Mesendoderm (in vitro differentiated cells): ENCODE measurements at regions not wholly inside any gene's neighbourhood (a gene's known extent, or its start where the extent isn't known, plus 50 kb on each side); places are given as distances from the start of the nearest gene placed in this dataset.

Source experiments
- DNase-seq: peaks from one replicate; pipeline ENCODE4 v3.0.0; 2013
- H2AK5ac ChIP-seq: 2 replicates; pipeline ENCODE4 v1.6.1; 2013; ENCODE audit warnings: low read length, inconsistent platforms
- H2BK120ac ChIP-seq: 2 replicates; pipeline ENCODE4 v1.6.1; 2013; ENCODE audit warnings: low read depth, mild to moderate bottlenecking, low read length, moderate library complexity, mixed read lengths
- H2BK15ac ChIP-seq: replicated peaks from 2 replicates; pipeline ENCODE4 v1.6.1; 2013; ENCODE audit warnings: low read depth, mild to moderate bottlenecking, moderate library complexity
- H2BK5ac ChIP-seq: 2 replicates; pipeline ENCODE4 v1.6.1; 2013; ENCODE audit warnings: low read length, inconsistent platforms
- H3K18ac ChIP-seq: 2 replicates; pipeline ENCODE4 v1.6.1; 2013; ENCODE audit warnings: mild to moderate bottlenecking, low read length, mixed read lengths
- H3K23ac ChIP-seq: one replicate; pipeline ENCODE4 v1.6.1; 2013; ENCODE audit warnings: low read length
- H3K27ac ChIP-seq: 2 replicates; pipeline ENCODE4 v1.5.1; 2013; ENCODE audit warnings: low read depth, mild to moderate bottlenecking, inconsistent platforms, low read length, moderate library complexity
- H3K27me3 ChIP-seq: 2 replicates; pipeline ENCODE4 v1.6.1; 2013; ENCODE audit warnings: low read length, control low read depth, mild to moderate bottlenecking, inconsistent platforms; ENCODE audit not compliant: insufficient read depth, poor library complexity
- H3K36me3 ChIP-seq: 2 replicates; pipeline ENCODE4 v1.6.1; 2013; ENCODE audit warnings: low read length, inconsistent platforms; ENCODE audit not compliant: control insufficient read depth, insufficient read depth
- H3K4ac ChIP-seq: one replicate; pipeline ENCODE4 v1.6.1; 2013; ENCODE audit warnings: low read depth, mild to moderate bottlenecking, low read length, moderate library complexity
- H3K4me1 ChIP-seq: 2 replicates; pipeline ENCODE4 v1.6.1; 2013; ENCODE audit warnings: low read depth, low read length, inconsistent platforms; ENCODE audit not compliant: control insufficient read depth
- H3K4me2 ChIP-seq: 2 replicates; pipeline ENCODE4 v1.6.1; 2013; ENCODE audit warnings: low read length
- H3K4me3 ChIP-seq: 2 replicates; pipeline ENCODE4 v1.5.1; 2013; ENCODE audit warnings: mild to moderate bottlenecking, low read length
- H3K56ac ChIP-seq: one replicate; pipeline ENCODE4 v1.6.1; 2013; ENCODE audit warnings: low read length
- H3K79me1 ChIP-seq: 2 replicates; pipeline ENCODE4 v1.6.1; 2013; ENCODE audit warnings: low read length, inconsistent platforms
- H3K79me2 ChIP-seq: 2 replicates; pipeline ENCODE4 v1.6.1; 2013; ENCODE audit warnings: mild to moderate bottlenecking, low read length; ENCODE audit not compliant: control insufficient read depth, insufficient read depth
- H3K9ac ChIP-seq: 2 replicates; pipeline ENCODE4 v1.6.1; 2013; ENCODE audit warnings: low read length, inconsistent platforms
- H4K5ac ChIP-seq: one replicate; pipeline ENCODE4 v1.6.1; 2013; ENCODE audit warnings: low read length
- H4K8ac ChIP-seq: one replicate; pipeline ENCODE4 v1.6.1; 2013; ENCODE audit warnings: low read depth, mild to moderate bottlenecking, control low read depth, low read length, moderate library complexity
- WGBS: extraction: QIAGEN DNeasy Blood & Tissue Kit; methylation state at CpG from one replicate; pipeline ENCODE4 v1.1.7; 2013; ENCODE audit warnings: low lambda C conversion rate, missing lambda C conversion rate; ENCODE audit not compliant: insufficient coverage; ENCODE audit errors: extremely low coverage; 5-methylcytosine and 5-hydroxymethylcytosine counted together

DNA sequence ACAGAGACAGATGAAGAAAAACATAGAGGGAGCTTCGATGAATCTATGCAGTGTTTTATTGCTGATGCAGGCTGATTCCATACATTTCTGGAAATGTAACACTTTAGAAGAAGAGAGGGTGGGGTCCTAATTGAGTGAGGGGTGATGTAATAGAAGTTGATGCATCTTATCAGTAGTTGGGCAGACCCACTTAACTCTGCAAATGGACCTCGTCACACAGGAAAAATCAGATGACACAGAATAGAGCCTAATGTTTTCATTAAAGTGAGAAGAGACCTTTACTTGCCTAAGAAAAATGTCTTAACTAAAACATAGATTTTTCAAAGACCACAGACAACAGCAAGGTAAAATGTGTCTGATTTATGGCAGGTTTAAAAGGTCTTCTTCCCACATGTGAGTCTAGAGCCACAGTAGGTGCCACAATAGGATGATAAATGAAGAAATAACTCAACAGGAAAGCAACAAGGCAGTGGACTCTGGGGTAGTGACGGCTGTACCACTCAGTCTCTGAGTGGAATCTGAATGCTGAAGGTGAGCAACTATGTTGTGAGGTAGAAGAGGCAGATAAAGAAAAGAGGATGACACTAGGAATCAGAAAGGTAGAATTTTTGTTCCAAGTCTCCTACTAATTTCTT is 414.7 kb upstream of the PIK3C3 start:
- Histone ChIP-seq H3K79me2 (no peaks in the 10 kb centered on the region), H2BK15ac (no peak overlapping the region), H3K36me3 (no peaks in the 10 kb centered on the region), H3K23ac (no peak overlapping the region), H3K4me2 (no peak overlapping the region), H2BK5ac (no peak overlapping the region), H3K4ac (no peak overlapping the region), H4K5ac (no peak overlapping the region), H2AK5ac (no peak overlapping the region), H3K9ac (no peak overlapping the region), H3K4me3 (no peak overlapping the region), H3K79me1 (no peaks in the 10 kb centered on the region), H3K56ac (no peak overlapping the region), H4K8ac (no peak overlapping the region), H2BK120ac (no peak overlapping the region), H3K18ac (no peak overlapping the region), H3K27me3 (no peaks in the 10 kb centered on the region), H3K4me1 (no peaks in the 10 kb centered on the region), H3K27ac (no peak overlapping the region)
- WGBS, result no CpG with 5 or more reads among the region's 3 CpGs
- no peak for DNase-seq

DNA sequence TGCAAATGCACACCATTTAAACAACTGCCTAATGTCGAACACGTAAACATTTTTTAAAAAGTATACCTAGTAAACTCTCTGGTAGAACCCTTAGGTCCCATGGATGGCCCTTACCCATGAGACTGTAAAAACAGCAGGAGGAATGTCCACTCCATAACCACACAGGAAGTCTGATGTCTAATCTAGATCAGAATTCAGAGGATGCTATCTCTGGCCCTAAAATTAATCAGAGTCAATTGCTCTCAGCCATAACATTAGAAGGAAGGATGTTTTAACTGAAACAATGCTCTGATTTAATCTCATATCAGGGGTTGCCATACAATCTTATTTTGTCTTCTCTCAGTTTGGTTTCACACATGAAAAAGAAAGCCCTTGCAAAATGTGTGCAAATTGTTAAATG is 416.3 kb upstream of the PIK3C3 start:
- no peak overlapping the region for H2BK120ac ChIP-seq
- H3K9ac ChIP-seq, result no peak overlapping the region
- H2BK5ac ChIP-seq, result no peak overlapping the region
- no peak overlapping the region for H2AK5ac ChIP-seq
- H2BK15ac ChIP-seq, result no peak overlapping the region
- H3K79me1 ChIP-seq, result no peaks in the 10 kb centered on the region
- H4K8ac ChIP-seq, result no peak overlapping the region
- H3K56ac ChIP-seq, result no peak overlapping the region
- no peak overlapping the region for H3K4me2 ChIP-seq
- DNase-seq, result no peak
- H3K4me3 ChIP-seq, result no peak overlapping the region
- H3K27ac ChIP-seq, result no peak overlapping the region
- H3K36me3 ChIP-seq, result no peaks in the 10 kb centered on the region
- H3K4me1 ChIP-seq, result no peaks in the 10 kb centered on the region
- H3K27me3 ChIP-seq, result no peaks in the 10 kb centered on the region
- no CpG with 5 or more reads among the region's 2 CpGs for WGBS
- no peak overlapping the region for H3K23ac ChIP-seq
- no peak overlapping the region for H3K18ac ChIP-seq
- H4K5ac ChIP-seq, result no peak overlapping the region
- no peak overlapping the region for H3K4ac ChIP-seq
- H3K79me2 ChIP-seq, result no peaks in the 10 kb centered on the region

DNA sequence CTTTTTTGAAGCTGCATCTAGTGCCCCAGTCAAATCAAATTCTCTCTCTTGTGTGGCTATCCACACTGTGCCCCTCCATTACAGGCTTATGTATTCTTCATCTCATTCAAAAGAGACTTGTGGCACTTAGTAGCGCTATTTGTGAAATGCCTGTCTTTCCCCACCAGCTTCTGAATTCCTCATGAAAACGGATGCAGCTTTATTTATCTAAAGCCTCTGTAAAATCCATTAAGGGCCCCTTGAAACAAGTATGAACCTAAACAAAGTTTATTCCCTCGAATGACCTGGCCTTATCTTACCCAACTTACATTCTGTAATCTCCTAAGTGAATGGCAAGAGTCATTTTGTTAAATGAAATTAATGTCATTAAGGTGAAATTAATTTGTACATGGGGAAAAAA is 417.4 kb upstream of the PIK3C3 start:
- no peak overlapping the region for H2BK5ac ChIP-seq
- no peak overlapping the region for H3K9ac ChIP-seq
- H3K27ac ChIP-seq, result no peak overlapping the region
- no peak overlapping the region for H2AK5ac ChIP-seq
- no peak overlapping the region for H2BK15ac ChIP-seq
- no peak overlapping the region for H3K23ac ChIP-seq
- H3K27me3 ChIP-seq, result no peaks in the 10 kb centered on the region
- WGBS, result no CpG with 5 or more reads among the region's 3 CpGs
- H3K4me1 ChIP-seq, result no peaks in the 10 kb centered on the region
- no peaks in the 10 kb centered on the region for H3K79me1 ChIP-seq
- H3K36me3 ChIP-seq, result no peaks in the 10 kb centered on the region
- H3K56ac ChIP-seq, result no peak overlapping the region
- H4K5ac ChIP-seq, result no peak overlapping the region
- DNase-seq, result no peak
- no peak overlapping the region for H3K18ac ChIP-seq
- H3K4me2 ChIP-seq, result no peak overlapping the region
- no peak overlapping the region for H4K8ac ChIP-seq
- H3K4me3 ChIP-seq, result no peak overlapping the region
- no peak overlapping the region for H2BK120ac ChIP-seq
- H3K4ac ChIP-seq, result no peak overlapping the region
- H3K79me2 ChIP-seq, result no peaks in the 10 kb centered on the region

DNA sequence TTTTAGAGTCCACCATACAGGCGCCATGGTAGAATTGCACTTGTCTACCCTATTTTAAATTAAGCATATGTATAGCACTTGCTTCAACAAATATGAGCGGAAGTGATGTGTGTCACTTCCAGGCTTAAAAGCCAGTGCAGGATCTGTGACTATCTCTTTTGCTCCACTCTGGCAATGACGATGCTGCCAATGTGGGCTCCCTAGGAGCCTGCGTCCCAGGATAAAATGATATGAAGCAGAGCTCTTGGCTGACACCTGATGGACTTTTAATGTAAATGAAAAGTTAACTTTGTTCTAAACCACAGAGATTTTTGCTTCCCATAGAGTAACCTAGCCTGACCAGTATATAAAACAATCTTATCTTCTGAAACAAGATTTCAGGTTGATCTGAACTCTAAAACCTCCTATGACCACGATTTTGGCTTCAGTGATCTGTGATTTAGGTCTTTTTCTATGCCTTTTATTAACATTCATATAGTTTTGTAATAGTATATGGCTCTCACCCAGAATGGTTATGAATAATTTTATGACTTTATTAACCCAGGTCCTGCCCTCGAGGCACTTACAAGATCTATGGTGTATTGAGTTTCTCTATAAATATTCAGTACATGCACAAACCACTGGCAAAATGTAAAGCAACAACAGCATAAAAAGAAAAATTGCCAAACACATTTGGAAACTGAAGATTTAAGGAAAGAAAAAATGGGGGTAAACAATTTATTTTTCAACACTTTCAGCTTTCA is 422.5 kb upstream of the PIK3C3 start:
- no peak overlapping the region for H3K4me2 ChIP-seq
- no CpG with 5 or more reads among the region's 6 CpGs for WGBS

DNA sequence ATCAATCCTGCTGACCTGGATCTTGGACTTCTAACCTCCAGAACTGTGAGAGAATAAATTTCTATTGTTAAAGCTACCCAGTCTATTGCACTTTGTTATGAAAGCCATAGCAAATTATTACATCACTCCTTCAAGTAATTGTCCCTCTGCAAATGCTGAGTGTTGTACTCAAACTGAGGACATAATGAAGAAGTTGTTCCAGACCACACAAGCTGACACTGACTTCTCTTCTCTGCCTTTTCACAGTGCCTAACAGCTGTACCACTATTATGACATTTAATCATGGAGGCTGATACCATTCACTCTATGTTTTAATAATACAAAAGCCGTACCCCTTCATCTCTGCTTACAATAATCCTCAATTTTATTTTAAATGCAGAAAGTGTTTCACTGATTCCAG is 424.1 kb upstream of the PIK3C3 start:
- no peak overlapping the region for H3K9ac ChIP-seq
- H2BK120ac ChIP-seq, result no peak overlapping the region
- no peaks in the 10 kb centered on the region for H3K4me1 ChIP-seq
- H3K36me3 ChIP-seq, result no peaks in the 10 kb centered on the region
- no peak overlapping the region for H2BK5ac ChIP-seq
- no peak overlapping the region for H3K27ac ChIP-seq
- DNase-seq, result no peak
- H3K18ac ChIP-seq, result no peak overlapping the region
- no peaks in the 10 kb centered on the region for H3K27me3 ChIP-seq
- no peak overlapping the region for H3K56ac ChIP-seq
- no peak overlapping the region for H3K4me3 ChIP-seq
- WGBS, result no CpG with 5 or more reads among the region's 1 CpG
- H2AK5ac ChIP-seq, result no peak overlapping the region
- no peaks in the 10 kb centered on the region for H3K79me1 ChIP-seq
- H4K5ac ChIP-seq, result no peak overlapping the region
- no peak overlapping the region for H4K8ac ChIP-seq
- H3K79me2 ChIP-seq, result no peaks in the 10 kb centered on the region
- no peak overlapping the region for H2BK15ac ChIP-seq
- H3K4me2 ChIP-seq, result no peak overlapping the region
- no peak overlapping the region for H3K4ac ChIP-seq
- H3K23ac ChIP-seq, result no peak overlapping the region

More for the DNA sequence above, 422.5 kb upstream of the PIK3C3 start:
- H3K4me1 ChIP-seq, result no peaks in the 10 kb centered on the region
- peak; percentile 58 for DNase-seq
- no peak overlapping the region for H3K4me3 ChIP-seq
- H3K56ac ChIP-seq, result no peak overlapping the region
- no peak overlapping the region for H2BK5ac ChIP-seq
- no peak overlapping the region for H4K8ac ChIP-seq
- no peak overlapping the region for H4K5ac ChIP-seq
- H2BK120ac ChIP-seq, result no peak overlapping the region
- no peaks in the 10 kb centered on the region for H3K27me3 ChIP-seq
- H3K27ac ChIP-seq, result no peak overlapping the region
- H3K4ac ChIP-seq, result no peak overlapping the region
- H2BK15ac ChIP-seq, result no peak overlapping the region
- H3K36me3 ChIP-seq, result no peaks in the 10 kb centered on the region
- no peaks in the 10 kb centered on the region for H3K79me2 ChIP-seq
- H3K9ac ChIP-seq, result no peak overlapping the region
- H3K79me1 ChIP-seq, result no peaks in the 10 kb centered on the region
- H3K23ac ChIP-seq, result no peak overlapping the region
- H2AK5ac ChIP-seq, result no peak overlapping the region
- no peak overlapping the region for H3K18ac ChIP-seq
